SK-N-SH (cell line): ENCODE measurements at regions not wholly inside any gene's neighbourhood (a gene's known extent, or its start where the extent isn't known, plus 50 kb on each side); places are given as distances from the start of the nearest gene placed in this dataset.

ENCODE experiments used
- CTCF ChIA-PET: fragments of 300-600, 350-600 bp; formaldehyde crosslinking; extraction: SDS; loops from one replicate; lab custom pipeline; 2021; lab: Yijun Ruan, JAX
- POLR2A ChIA-PET: fragments of 350-600 bp; sonication (Branson Sonifier 250); formaldehyde crosslinking; extraction: SDS; loops from one replicate; lab custom pipeline; 2020; ENCODE audit warnings: antibody characterized with exemption, inconsistent platforms; lab: Yijun Ruan, JAX
- DNase-seq: peaks from one replicate; pipeline ENCODE4 v3.0.0; 2012
- H2AFZ ChIP-seq: fragments of 200-600 bp; sonication (generic); 2 replicates; pipeline ENCODE4 v1.8.1; 2016; ENCODE audit warnings: antibody characterized with exemption, mild to moderate bottlenecking, low read depth
- H3F3A ChIP-seq: fragments of 200-600 bp; sonication (generic); replicated peaks from 2 replicates; pipeline ENCODE3; 2016; ENCODE audit warnings: antibody characterized with exemption, mild to moderate bottlenecking; ENCODE audit not compliant: insufficient read depth
- H3K27ac ChIP-seq, 2 experiments: fragments of 200-500 bp in 1 of 2; fragments of 200-600 bp in 1 of 2; sonication (Bioruptor generic) in 1 of 2; sonication (generic), shearing (Covaris generic) in 1 of 2; 2 replicates each; pipeline versions ENCODE4 v1.5.1 to v1.6.1; 2014 to 2016; ENCODE audit warnings: low read depth in 2 of 2, inconsistent platforms in 1 of 2, low read length in 1 of 2, mild to moderate bottlenecking in 1 of 2, mixed read lengths in 1 of 2
- H3K27me3 ChIP-seq: fragments of 200-600 bp; sonication (generic), shearing (Covaris generic); 2 replicates; pipeline ENCODE4 v1.6.1; 2016; ENCODE audit warnings: mixed run types; ENCODE audit not compliant: insufficient read depth
- H3K36me3 ChIP-seq, 2 experiments: fragments of 200-500 bp in 1 of 2; fragments of 200-600 bp in 1 of 2; sonication (Bioruptor generic) in 1 of 2; sonication (generic) in 1 of 2; replicated peaks in 1 of 2; 2 replicates each; pipeline versions ENCODE3 to v1.5.1; 2014 to 2016; ENCODE audit warnings: low read length in 1 of 2, mild to moderate bottlenecking in 1 of 2; ENCODE audit not compliant: insufficient read depth in 2 of 2, control insufficient read depth in 1 of 2
- H3K4me1 ChIP-seq, 2 experiments: fragments of 200-500 bp in 1 of 2; fragments of 200-600 bp in 1 of 2; sonication (Bioruptor generic) in 1 of 2; sonication (generic), shearing (Covaris generic) in 1 of 2; 2 replicates each; pipeline versions ENCODE4 v1.5.1 to v1.6.1; 2014 to 2016; ENCODE audit warnings: low read depth in 1 of 2, low read length in 1 of 2, mixed run types in 1 of 2; ENCODE audit not compliant: insufficient read depth in 2 of 2, control insufficient read depth in 1 of 2
- H3K4me2 ChIP-seq: fragments of 200-600 bp; sonication (generic), shearing (Covaris generic); 2 replicates; pipeline ENCODE4 v1.6.1; 2017; ENCODE audit warnings: mixed run types
- H3K4me3 ChIP-seq, 2 experiments: fragments of 200-500 bp in 1 of 2; fragments of 200-600 bp in 1 of 2; sonication (Bioruptor generic) in 1 of 2; sonication (generic), shearing (Covaris generic) in 1 of 2; 2 replicates each; pipeline versions ENCODE4 v1.5.1 to v1.8.1; 2014 to 2016; ENCODE audit warnings: low read depth in 2 of 2, inconsistent platforms in 1 of 2, low read length in 1 of 2, mild to moderate bottlenecking in 1 of 2, mixed read lengths in 1 of 2, moderate library complexity in 1 of 2
- H3K79me2 ChIP-seq: fragments of 200-600 bp; sonication (generic); 2 replicates; pipeline ENCODE4 v1.8.1; 2017; ENCODE audit warnings: mild to moderate bottlenecking; ENCODE audit not compliant: insufficient read depth
- H3K9ac ChIP-seq: fragments of 200-600 bp; sonication (generic); 2 replicates; pipeline ENCODE4 v1.6.1; 2017; ENCODE audit warnings: mixed run types
- H3K9me2 ChIP-seq: fragments of 200-600 bp; sonication (generic); 2 replicates; pipeline ENCODE4 v1.6.1; 2017; ENCODE audit warnings: mixed run types
- H3K9me3 ChIP-seq: fragments of 200-600 bp; sonication (generic); 2 replicates; pipeline ENCODE4 v1.6.1; 2017; ENCODE audit warnings: mixed run types, mild to moderate bottlenecking, moderate library complexity
- H4K20me1 ChIP-seq: fragments of 200-600 bp; sonication (generic); 2 replicates; pipeline ENCODE4 v1.6.1; 2017; ENCODE audit warnings: mild to moderate bottlenecking, mixed run types; ENCODE audit not compliant: insufficient read depth
- EP300 ChIP-seq, 2 experiments: IDR thresholded peaks; 2 replicates each; pipeline versions ENCODE4 v1.4.0 to v1.6.1; 2012; ENCODE audit warnings: borderline replicate concordance in 1 of 2, low read depth in 1 of 2, low read length in 1 of 2
- EZH2phosphoT487 ChIP-seq: fragments of 200-600 bp; sonication (generic); IDR thresholded peaks from 2 replicates; pipeline ENCODE4 v1.6.1; 2017; ENCODE audit warnings: low read depth, mixed run types, mild to moderate bottlenecking, antibody characterized with exemption, moderate library complexity, borderline replicate concordance
- GABPA ChIP-seq: IDR thresholded peaks from 2 replicates; pipeline ENCODE4 v1.4.0; 2012; ENCODE audit warnings: low read depth, mild to moderate bottlenecking
- JUND ChIP-seq: IDR thresholded peaks from 2 replicates; pipeline ENCODE4 v1.4.0; 2012
- MEF2A ChIP-seq: IDR thresholded peaks from 2 replicates; pipeline ENCODE4 v1.4.0; 2012; ENCODE audit warnings: low read depth, borderline replicate concordance
- POLR2AphosphoS5 ChIP-seq: IDR thresholded peaks from 2 replicates; pipeline ENCODE4 v1.6.1; 2012; ENCODE audit warnings: low read depth, low read length
- RXRA ChIP-seq: IDR thresholded peaks from 2 replicates; pipeline ENCODE4 v1.4.0; 2012; ENCODE audit warnings: low read depth, mild to moderate bottlenecking, borderline replicate concordance
- SIN3A ChIP-seq: IDR thresholded peaks from 2 replicates; pipeline ENCODE4 v1.6.1; 2012; ENCODE audit warnings: low read depth, mild to moderate bottlenecking, low read length, moderate library complexity, borderline replicate concordance
- SMC3 ChIP-seq: IDR thresholded peaks from 2 replicates; pipeline ENCODE4 v1.6.1; 2012; ENCODE audit warnings: low read depth, low read length, improper control_type of control experiment
- TCF12 ChIP-seq: IDR thresholded peaks from 2 replicates; pipeline ENCODE4 v1.4.0; 2012
- TEAD4 ChIP-seq: IDR thresholded peaks from 2 replicates; pipeline ENCODE4 v1.4.0; 2012; ENCODE audit warnings: mild to moderate bottlenecking, borderline replicate concordance; ENCODE audit not compliant: insufficient read depth
- WGBS: methylation state at CpG from one replicate; pipeline ENCODE4 v1.1.6; 2017; ENCODE audit warnings: low lambda C conversion rate; 5-methylcytosine and 5-hydroxymethylcytosine counted together
- TF ChIP-seq, protein P1 (sequence below): IDR thresholded peaks from 2 replicates; pipeline ENCODE4 v1.4.0; 2012; ENCODE audit warnings: low read depth, borderline replicate concordance
- TF ChIP-seq, protein P2 (sequence below): fragments of 200-600 bp; sonication (generic); IDR thresholded peaks from 2 replicates; pipeline ENCODE4 v1.6.1; 2017; ENCODE audit warnings: antibody characterized with exemption, mild to moderate bottlenecking, moderate library complexity
- TF ChIP-seq, protein P3 (sequence below): IDR thresholded peaks from 2 replicates; pipeline ENCODE4; 2012
- TF ChIP-seq, protein P4 (sequence below): IDR thresholded peaks from 2 replicates; pipeline ENCODE4 v1.4.0; 2012; ENCODE audit warnings: low read depth, borderline replicate concordance
- TF ChIP-seq, protein P5 (sequence below): IDR thresholded peaks from 2 replicates; pipeline ENCODE4 v1.4.0; 2012; ENCODE audit warnings: low read depth

DNA sequence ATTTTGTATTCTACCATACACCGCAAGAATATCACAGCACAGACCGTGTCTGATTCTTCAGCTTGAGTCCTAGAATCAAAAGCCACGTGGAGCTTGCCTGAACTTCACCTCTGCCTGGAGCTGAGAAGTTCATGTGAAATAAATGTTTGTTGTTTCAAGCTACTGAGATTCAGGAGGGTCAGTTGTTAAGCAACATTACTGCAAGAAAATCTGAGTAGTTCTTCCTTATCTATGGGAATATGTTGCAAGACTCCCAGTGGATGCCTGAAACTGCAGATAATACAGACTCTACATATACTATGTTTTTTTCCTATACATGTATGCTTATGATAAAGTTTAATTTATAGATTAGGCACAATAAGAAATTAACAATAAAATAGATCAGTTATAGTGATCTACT is 995.3 kb downstream of the TBC1D22A start (continued):
- no peak for TF ChIP-seq EZH2phosphoT487
- TF ChIP-seq, all 33 proteins: peak for 0

DNA sequence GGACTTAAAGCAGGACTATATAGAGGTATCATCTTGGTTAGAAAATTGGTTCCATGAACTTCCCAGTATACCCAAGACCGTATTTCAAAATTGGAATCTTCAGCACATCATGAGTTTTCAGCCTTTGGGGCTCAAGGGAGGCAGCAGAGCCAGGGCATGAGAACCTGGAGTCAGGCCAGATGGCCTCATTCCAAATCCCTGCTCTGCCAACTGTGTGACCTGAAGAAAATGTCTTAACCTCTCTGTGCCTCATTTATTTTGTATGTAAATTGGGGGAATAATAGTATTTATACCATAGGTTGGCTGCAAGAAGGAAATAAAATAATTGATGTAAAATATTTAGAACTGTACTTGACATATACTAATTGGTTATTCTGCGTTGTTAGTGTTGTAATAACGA is 987.6 kb downstream of the TBC1D22A start:
- ChIA-PET CTCF (no interaction called here), POLR2A (no interaction called here)
- Histone ChIP-seq H3K27ac (no peak overlapping the region), H3K36me3 (no peaks in the 10 kb centered on the region), H3K4me3 (no peak overlapping the region), H3K9me2 (no peaks in the 10 kb centered on the region), H3K9me3 (no peaks in the 10 kb centered on the region), H3K79me2 (no peaks in the 10 kb centered on the region), H4K20me1 (no peaks in the 10 kb centered on the region), H3F3A (no peaks in the 10 kb centered on the region), H3K9ac (no peak overlapping the region), H3K4me2 (no peak overlapping the region), H2AFZ (no peak overlapping the region), H3K27me3 (no peaks in the 10 kb centered on the region), H3K4me1 (no peaks in the 10 kb centered on the region)
- 39% methylated on average over 3 of the region's 3 CpGs for WGBS
- DNase-seq = no peak
- TF ChIP-seq, protein P1, sequence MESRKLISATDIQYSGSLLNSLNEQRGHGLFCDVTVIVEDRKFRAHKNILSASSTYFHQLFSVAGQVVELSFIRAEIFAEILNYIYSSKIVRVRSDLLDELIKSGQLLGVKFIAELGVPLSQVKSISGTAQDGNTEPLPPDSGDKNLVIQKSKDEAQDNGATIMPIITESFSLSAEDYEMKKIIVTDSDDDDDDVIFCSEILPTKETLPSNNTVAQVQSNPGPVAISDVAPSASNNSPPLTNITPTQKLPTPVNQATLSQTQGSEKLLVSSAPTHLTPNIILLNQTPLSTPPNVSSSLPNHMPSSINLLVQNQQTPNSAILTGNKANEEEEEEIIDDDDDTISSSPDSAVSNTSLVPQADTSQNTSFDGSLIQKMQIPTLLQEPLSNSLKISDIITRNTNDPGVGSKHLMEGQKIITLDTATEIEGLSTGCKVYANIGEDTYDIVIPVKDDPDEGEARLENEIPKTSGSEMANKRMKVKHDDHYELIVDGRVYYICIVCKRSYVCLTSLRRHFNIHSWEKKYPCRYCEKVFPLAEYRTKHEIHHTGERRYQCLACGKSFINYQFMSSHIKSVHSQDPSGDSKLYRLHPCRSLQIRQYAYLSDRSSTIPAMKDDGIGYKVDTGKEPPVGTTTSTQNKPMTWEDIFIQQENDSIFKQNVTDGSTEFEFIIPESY = no peak
- TF ChIP-seq POLR2AphosphoS5 (no peak), TEAD4 (no peak), JUND (no peak), SIN3A (no peak), GABPA (no peak), SMC3 (no peak), MEF2A (no peak), EP300 (IDR thresholded peaks at IDR 0.05; ENCODE audit: borderline replicate concordance in 1 of 2, low read depth in 1 of 2, low read length in 1 of 2) (no peak), RXRA (no peak), TCF12 (no peak)
- TF ChIP-seq, protein P2, sequence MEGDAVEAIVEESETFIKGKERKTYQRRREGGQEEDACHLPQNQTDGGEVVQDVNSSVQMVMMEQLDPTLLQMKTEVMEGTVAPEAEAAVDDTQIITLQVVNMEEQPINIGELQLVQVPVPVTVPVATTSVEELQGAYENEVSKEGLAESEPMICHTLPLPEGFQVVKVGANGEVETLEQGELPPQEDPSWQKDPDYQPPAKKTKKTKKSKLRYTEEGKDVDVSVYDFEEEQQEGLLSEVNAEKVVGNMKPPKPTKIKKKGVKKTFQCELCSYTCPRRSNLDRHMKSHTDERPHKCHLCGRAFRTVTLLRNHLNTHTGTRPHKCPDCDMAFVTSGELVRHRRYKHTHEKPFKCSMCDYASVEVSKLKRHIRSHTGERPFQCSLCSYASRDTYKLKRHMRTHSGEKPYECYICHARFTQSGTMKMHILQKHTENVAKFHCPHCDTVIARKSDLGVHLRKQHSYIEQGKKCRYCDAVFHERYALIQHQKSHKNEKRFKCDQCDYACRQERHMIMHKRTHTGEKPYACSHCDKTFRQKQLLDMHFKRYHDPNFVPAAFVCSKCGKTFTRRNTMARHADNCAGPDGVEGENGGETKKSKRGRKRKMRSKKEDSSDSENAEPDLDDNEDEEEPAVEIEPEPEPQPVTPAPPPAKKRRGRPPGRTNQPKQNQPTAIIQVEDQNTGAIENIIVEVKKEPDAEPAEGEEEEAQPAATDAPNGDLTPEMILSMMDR = no peak
- TF ChIP-seq, protein P3, sequence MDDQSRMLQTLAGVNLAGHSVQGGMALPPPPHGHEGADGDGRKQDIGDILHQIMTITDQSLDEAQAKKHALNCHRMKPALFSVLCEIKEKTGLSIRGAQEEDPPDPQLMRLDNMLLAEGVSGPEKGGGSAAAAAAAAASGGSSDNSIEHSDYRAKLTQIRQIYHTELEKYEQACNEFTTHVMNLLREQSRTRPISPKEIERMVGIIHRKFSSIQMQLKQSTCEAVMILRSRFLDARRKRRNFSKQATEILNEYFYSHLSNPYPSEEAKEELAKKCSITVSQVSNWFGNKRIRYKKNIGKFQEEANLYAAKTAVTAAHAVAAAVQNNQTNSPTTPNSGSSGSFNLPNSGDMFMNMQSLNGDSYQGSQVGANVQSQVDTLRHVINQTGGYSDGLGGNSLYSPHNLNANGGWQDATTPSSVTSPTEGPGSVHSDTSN = no peak
- TF ChIP-seq, protein P4, sequence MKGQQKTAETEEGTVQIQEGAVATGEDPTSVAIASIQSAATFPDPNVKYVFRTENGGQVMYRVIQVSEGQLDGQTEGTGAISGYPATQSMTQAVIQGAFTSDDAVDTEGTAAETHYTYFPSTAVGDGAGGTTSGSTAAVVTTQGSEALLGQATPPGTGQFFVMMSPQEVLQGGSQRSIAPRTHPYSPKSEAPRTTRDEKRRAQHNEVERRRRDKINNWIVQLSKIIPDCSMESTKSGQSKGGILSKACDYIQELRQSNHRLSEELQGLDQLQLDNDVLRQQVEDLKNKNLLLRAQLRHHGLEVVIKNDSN = no peak
- TF ChIP-seq, protein P5, sequence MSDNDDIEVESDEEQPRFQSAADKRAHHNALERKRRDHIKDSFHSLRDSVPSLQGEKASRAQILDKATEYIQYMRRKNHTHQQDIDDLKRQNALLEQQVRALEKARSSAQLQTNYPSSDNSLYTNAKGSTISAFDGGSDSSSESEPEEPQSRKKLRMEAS = no peak
